Bronchial epithelial cell (primary cell): ENCODE measurements at regions not wholly inside any gene's neighbourhood (a gene's known extent, or its start where the extent isn't known, plus 50 kb on each side); places are given as distances from the start of the nearest gene placed in this dataset.

Source experiments
- DNase-seq: peaks from one replicate; pipeline ENCODE4 v3.0.0-alpha.2; 2010; ENCODE audit warnings: low read depth
- FAIRE-seq: peaks from 2 replicates; lab custom pipeline; 2011; peaks lifted over from hg19 to GRCh38; lab: Jason Lieb, UNC
- H3K27me3 ChIP-seq: 2 replicates; pipeline ENCODE4 v1.5.1; 2011; ENCODE audit warnings: low read length; ENCODE audit not compliant: control insufficient read depth, insufficient read depth
- H3K36me3 ChIP-seq: 2 replicates; pipeline ENCODE4 v1.5.1; 2011; ENCODE audit warnings: low read length; ENCODE audit not compliant: control insufficient read depth, insufficient read depth
- H3K4me3 ChIP-seq: 2 replicates; pipeline ENCODE4 v1.5.1; 2011; ENCODE audit warnings: mild to moderate bottlenecking, low read depth, low read length, control low read depth
- TF ChIP-seq, protein P1 (sequence below): IDR thresholded peaks from 2 replicates; pipeline ENCODE4 v1.5.1; 2011; ENCODE audit warnings: mild to moderate bottlenecking, moderate library complexity, low read length, control low read depth, inconsistent platforms; ENCODE audit not compliant: insufficient read depth, severe bottlenecking

DNA sequence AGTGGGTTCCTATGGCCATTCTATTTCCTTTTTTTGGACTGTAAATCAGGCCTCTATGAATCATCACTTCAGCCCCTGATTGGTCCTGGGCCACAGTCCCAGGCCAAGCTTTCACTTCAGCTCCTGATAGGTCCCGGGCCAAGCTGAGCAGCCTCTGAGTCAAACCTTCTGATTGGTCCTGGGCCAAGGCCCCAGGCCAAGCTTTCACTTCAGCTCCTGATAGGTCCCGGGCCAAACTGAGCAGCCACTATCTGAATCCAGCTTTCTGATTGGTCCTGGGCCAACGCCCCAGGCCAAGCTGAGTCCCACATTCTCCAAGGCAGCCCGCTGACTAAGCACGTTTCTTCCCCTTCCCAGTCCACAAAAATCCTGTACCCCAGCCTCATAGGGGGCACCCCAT, 1972.9 kb upstream of the ACO1 start:
- H3K27me3 ChIP-seq = no peaks in the 10 kb centered on the region
- FAIRE-seq = no peak
- no peaks in the 10 kb centered on the region for H3K36me3 ChIP-seq
- no peak for DNase-seq
- H3K4me3 ChIP-seq = no peak overlapping the region
- TF ChIP-seq, protein P1, sequence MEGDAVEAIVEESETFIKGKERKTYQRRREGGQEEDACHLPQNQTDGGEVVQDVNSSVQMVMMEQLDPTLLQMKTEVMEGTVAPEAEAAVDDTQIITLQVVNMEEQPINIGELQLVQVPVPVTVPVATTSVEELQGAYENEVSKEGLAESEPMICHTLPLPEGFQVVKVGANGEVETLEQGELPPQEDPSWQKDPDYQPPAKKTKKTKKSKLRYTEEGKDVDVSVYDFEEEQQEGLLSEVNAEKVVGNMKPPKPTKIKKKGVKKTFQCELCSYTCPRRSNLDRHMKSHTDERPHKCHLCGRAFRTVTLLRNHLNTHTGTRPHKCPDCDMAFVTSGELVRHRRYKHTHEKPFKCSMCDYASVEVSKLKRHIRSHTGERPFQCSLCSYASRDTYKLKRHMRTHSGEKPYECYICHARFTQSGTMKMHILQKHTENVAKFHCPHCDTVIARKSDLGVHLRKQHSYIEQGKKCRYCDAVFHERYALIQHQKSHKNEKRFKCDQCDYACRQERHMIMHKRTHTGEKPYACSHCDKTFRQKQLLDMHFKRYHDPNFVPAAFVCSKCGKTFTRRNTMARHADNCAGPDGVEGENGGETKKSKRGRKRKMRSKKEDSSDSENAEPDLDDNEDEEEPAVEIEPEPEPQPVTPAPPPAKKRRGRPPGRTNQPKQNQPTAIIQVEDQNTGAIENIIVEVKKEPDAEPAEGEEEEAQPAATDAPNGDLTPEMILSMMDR = no peak

DNA sequence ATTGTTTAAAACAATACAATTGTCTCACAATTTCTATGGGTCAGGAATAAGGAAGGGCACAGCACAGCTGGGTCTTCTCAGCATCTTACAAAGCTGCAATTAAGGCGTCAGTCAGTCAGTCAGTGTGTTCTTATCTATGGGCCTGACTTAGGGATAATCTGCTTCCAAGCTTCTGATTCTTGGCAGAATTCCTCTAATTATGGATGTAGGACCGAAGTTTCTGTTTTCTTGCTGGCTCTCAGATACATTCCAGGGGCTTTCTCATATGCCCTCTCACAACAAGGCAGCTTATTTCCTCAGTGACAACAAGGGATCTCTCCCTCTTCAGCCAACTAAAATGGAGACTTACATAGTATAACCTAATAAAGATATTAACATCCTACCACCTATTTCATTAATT, 1925.3 kb upstream of the ACO1 start:
- no peak overlapping the region for H3K4me3 ChIP-seq
- no peaks in the 10 kb centered on the region for H3K36me3 ChIP-seq
- TF ChIP-seq, protein P1 = no peak
- H3K27me3 ChIP-seq = no peaks in the 10 kb centered on the region
- DNase-seq = no peak
- no peak for FAIRE-seq

DNA sequence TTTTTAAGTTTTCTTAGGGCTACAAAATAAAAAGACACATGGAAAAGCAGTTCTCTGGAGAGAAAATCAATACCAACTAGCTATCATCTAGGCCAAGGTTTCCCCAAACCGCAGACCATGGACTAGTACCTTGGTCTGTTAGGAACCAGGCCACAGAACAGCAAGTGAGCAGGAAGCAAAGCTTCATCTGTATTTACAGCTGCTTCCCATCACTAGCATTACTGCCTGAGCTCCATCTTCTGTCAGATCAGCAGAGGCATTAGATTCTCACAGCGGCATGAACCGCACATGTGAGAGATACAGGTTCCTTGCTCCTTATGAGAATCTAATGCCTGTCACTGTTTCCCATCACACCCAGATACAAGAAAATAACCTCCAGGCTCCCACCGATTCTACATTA, 1907.6 kb upstream of the ACO1 start:
- TF ChIP-seq, protein P1 = no peak
- Histone ChIP-seq H3K36me3 (no peaks in the 10 kb centered on the region), H3K27me3 (no peaks in the 10 kb centered on the region), H3K4me3 (no peak overlapping the region)
- DNase-seq = no peak
- FAIRE-seq = no peak

DNA sequence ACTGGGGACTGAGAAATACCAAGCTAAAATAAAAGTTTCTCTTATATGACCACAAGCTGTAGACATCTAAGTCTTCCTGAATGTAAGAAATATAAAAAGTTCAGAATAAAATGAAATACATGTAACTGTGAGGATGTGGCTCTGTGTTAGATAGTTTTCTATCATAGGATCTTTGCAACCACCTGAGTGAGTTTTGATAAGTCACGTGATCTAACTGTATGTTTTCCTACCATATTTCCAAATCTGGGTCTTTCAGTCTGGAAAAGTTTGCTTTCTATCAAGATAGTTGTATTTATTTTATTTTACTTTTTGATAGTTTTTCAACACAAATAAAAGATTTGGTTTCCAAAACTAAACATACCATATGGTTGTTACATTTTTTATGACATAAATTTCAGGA, 1905.8 kb upstream of the ACO1 start:
- no peak for FAIRE-seq
- no peak for DNase-seq
- TF ChIP-seq, protein P1 = no peak
- no peaks in the 10 kb centered on the region for H3K27me3 ChIP-seq
- no peaks in the 10 kb centered on the region for H3K36me3 ChIP-seq
- no peak overlapping the region for H3K4me3 ChIP-seq

DNA sequence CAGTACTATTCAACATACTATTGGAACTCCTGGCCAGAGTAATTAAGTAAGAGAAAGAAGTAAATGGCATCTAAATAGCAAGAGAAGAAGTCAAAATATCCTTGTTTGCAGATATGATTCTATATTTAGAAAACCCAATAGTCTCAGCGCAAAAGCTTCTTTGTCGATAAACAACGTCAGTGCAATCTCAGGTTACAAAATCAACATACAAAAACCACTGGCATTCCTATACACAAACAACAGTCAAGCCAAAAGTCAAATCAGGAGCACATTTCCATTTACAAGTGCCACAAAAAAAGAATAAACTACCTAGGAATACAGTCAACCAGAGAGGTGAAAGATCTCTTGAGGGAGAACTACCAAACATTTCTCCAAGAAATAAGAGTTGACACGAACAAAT, 1901.9 kb upstream of the ACO1 start:
- FAIRE-seq (no peak), DNase-seq (peak; percentile 5)
- Histone ChIP-seq H3K36me3 (no peaks in the 10 kb centered on the region), H3K4me3 (no peak overlapping the region), H3K27me3 (no peaks in the 10 kb centered on the region)
- TF ChIP-seq, protein P1 = no peak

DNA sequence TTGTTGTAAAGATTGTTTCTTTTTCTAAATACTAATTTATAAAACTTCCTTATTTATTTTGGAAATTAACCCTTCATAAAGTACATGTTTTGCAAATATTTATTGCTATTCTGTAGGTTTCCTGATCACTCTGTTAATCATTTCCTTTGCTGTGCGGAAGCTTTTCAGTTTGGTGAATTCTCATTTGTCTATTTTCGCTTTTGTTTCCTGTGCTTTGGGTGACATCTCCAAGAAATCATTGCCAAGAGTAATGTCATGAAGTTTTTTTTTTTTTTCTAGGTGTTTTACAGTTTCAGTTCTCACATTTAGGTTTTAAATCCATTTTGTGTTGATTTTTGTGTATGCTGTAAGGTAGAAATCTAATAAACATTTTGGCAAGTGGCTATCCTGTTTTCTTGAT, 1899.8 kb upstream of the ACO1 start:
- Histone ChIP-seq H3K4me3 (no peak overlapping the region), H3K27me3 (no peaks in the 10 kb centered on the region), H3K36me3 (no peaks in the 10 kb centered on the region)
- no peak for DNase-seq
- TF ChIP-seq, protein P1 = no peak
- FAIRE-seq = no peak
